AML-193 (cell line): ENCODE measurements at regions not wholly inside any gene's neighbourhood (a gene's known extent, or its start where the extent isn't known, plus 50 kb on each side); places are given as distances from the start of the nearest gene placed in this dataset.

Experiments used
- DNase-seq, 2 experiments: peaks; one replicate each; lab custom pipeline; 2025; lab: John Stamatoyannopoulos, UW

DNA sequence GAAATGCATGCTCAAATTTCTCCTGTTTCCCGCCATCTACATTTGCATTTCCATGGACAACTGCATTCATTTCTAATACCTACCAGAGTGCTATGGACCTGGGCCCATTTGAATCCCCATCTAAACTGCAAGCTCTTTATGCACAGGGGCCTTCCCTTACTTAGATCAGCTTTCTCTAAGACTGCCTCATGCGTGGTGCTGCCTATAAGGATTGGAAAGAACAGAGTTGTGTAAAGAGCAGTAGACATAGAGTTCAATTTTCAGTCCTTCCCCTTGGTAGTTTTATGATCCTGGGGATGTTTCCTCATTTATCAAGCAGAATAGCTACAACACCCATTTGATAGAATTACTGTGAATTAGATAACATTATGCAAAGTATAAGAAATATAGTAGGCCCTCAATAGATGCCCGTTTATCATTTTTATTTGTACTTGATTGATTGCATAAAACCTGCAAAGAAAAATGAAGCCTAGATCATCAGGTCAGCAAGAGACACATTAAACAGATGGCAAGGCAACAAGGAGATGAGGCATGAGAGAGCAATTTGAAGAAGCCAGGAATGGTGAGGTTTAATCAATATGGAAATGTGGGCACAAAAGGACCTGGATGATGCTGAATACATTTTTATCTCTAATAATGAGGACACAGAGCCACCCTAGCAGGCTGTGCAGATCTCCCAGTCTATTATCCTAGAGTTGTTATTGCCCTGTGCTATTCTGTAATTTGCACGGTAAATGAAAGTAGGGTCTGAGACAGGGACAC, 359.7 kb downstream of the FAM181B start:
- DNase-seq: no peak

- DNase-seq: no peak
Measured at GRCh38 chr11:82365351-82365750, 368.3 kb downstream of the FAM181B start.

DNA sequence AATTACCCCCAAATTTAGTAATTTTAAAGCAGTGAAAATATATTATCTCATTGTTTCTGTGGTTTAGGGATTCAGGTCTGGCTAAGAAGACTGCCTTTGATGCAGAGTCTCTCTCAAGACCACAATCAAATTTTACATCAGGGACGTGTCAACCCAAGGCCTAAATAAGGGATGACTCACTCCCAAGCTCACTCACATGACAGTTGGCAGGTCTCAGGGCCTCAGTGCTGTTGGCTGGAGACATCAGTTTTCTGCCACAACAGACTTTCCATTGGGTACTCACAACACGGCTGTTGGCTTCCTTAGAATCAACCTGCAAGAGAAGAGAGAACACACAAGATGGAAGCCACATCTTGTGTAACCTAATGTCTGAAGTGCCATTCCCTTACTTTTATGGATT, 377.3 kb downstream of the FAM181B start:
- DNase-seq: no peak

- DNase-seq: no peak
Measured at GRCh38 chr11:82355313-82355823, 378.3 kb downstream of the FAM181B start.

DNA sequence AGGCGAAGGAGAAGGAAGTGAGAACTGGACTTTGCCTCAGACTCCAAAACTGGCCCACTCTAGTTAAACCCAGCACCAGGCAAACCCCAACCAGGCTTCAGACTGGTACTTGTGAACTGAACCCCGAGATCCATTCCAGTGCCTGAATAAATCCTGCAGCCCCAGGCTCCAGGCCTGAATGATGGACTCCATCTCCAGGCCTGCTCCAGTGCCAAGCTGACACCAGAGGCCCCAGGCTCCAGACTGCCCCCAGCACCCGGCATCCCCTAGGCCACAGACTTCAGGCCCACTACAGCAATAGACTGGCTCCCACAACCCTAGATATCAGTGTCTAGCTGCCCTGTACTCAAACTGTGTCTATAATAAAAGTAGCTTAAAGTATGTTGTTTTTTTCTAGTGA, 406.8 kb downstream of the FAM181B start:
- no peak for DNase-seq

- DNase-seq: no peak
Measured at GRCh38 chr11:82321206-82321605, 412.5 kb downstream of the FAM181B start.

DNA sequence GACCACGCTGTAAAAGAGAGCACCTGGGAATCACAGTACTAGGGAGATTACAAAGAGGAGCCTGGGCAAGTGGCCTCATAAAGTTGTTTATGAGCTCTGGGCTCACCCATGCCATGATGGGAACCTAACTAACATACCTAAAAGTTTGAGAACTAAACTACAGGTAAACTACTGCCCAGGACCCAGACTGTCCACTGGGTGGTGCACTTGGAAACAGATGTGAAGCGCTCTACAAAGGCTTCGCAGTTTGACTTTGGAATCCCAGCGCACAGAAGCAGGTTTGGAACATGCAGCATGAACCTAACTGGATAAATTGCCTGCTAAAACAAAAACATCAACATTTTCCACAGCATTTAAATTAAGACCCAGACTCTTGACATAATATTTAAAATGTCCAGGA, 418.6 kb downstream of the FAM181B start:
- DNase-seq: peak in 1 of 2 experiments; percentile 4

DNA sequence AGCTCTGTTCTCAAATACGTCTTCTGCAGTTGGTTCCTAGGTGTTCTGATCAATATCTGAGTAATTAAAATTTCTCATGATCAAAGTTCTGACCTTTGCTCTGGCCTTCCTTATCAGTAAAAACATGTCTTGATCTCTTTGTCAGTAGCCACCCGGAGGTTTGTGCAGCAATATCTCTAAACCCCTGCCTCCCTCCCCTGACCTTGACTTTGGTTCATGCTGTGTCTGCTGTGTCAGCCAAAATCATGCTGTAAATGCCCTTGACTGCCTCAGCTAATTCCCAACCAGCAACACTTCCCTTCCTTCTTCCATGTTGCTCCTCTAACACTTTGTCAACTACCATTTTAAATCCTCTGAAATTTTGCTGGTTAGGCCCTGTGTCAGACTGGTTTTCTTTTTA, 424.7 kb downstream of the FAM181B start:
- DNase-seq: no peak

DNA sequence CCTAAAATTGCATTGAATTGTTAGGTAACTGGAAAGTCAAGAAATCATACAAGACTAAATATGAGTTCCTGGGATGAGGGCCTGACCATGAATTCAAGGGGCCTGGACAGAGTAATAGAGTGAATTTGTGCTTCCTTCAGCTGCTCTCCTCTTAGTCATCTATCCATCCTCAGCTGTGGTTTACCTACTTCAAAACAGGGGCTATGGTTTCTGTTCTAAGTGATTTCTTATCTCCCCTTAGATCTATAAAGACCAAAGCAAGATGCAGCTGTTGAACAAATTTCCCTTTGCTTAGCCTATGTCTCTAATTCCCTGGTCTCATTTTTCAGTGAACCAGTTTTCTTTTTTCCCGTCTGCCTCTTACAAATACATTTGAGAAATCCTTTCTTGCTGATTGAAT, 428.5 kb downstream of the FAM181B start:
- no peak for DNase-seq

GRCh38 chr11:82303671-82304070, 430.0 kb downstream of the FAM181B start:
- no peak for DNase-seq

DNA sequence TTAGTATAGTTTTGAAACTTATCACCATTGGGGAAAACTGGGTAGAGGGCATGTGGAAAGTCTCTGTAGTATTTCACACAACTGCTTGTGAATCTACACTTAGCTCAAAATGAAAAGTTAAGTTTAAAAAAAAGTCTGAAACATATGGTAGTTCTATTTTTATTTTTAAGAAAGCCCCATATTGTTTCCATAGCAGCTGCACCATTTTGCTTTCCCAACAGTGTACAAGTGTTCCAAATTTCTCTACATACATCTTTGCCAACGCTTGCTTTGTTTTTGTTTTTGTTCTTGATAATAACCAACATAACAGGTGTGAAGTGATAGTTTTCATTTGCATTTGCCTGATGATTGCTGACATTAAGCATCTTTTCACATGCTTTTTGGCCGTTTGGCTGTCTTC, 445.2 kb downstream of the FAM181B start:
- DNase-seq: no peak

DNA sequence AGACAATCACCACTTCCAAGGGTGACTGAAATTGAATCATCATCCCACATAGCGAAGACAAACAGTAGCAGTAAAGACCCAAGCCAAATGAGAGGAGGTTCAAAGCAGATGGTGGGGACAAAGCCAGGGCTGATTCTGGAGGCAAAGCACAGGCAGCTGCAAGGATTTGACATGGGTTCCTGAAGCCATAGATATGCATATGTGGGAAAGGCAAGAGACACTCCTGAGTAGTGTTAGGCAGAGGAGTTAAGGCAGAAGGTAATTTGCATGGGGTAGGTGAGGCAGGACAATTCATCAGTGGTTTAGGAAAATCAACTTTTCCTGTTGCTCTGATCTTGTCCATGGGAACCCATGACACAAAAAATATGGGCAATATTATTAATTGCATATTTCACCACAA, 462.8 kb downstream of the FAM181B start:
- DNase-seq: no peak

GRCh38 chr11:82268627-82269026, 465.0 kb downstream of the FAM181B start:
- no peak for DNase-seq

GRCh38 chr11:82267186-82267585, 466.5 kb downstream of the FAM181B start:
- DNase-seq: no peak

- no peak for DNase-seq
Measured at GRCh38 chr11:82261367-82261766, 472.3 kb downstream of the FAM181B start.

GRCh38 chr11:82250047-82250446, 483.6 kb downstream of the FAM181B start:
- DNase-seq: no peak

DNA sequence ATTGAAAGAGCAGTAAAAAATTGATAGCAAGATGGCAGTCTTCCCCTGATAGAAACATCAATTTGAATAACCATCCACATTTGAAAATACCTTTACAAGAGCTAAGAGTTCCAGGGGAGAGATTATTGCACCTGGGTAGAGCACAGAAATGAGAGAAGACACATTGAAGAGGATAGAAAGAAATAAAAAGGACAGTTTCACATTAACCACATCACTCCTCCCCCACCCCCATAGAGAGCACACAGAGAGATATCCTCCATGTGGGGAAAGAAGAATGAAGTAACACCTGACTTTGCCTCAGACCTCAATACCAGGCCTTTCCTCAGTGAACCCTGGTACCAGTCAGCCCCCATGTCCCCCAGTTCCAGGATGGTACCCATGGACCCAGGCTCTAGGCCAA, 486.7 kb downstream of the FAM181B start:
- no peak for DNase-seq

DNA sequence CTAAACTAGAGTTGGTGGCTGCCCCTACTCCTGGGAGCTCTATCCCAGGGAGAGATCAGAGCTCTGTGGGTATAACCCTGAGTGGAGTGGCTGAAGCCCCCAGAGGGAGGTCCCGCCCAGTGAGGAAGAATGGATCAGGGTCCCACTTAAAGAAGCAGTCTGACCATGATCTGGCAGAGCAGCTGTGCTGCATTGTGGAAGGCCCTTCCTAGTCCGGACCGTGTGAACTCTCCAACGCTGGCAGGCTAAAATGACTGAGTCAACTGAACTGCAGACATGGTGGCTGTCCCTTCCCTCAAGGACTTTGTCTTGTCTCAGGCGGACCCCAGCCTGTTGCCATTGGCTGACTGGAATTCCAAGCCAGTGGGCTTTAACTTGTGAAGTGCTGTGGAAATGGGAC, 494.2 kb downstream of the FAM181B start:
- no peak for DNase-seq

DNA sequence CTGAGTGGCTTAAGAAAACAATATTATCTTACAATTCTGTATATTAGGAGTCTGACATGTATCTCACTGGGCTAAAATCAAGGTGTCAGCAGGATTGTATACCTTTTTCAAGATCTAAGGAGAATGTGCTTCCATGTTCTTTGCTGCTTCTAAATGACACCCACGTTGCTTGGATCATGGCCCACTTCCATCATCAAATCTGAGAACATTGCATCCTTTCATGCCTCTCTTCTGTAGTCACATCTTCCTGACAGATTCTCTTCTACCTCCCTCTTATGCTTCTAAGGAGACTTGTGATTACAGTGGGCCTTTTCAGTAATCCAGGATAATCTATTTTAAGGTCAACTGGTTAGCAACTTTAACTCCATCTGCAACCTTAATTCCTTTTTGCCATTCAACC, 499.4 kb downstream of the FAM181B start:
- DNase-seq: no peak

GRCh38 chr11:82233201-82233600, 500.5 kb downstream of the FAM181B start:
- DNase-seq: no peak

- peak; percentile 14 to 19 for DNase-seq
Measured at GRCh38 chr11:82229341-82229740, 504.3 kb downstream of the FAM181B start.

DNA sequence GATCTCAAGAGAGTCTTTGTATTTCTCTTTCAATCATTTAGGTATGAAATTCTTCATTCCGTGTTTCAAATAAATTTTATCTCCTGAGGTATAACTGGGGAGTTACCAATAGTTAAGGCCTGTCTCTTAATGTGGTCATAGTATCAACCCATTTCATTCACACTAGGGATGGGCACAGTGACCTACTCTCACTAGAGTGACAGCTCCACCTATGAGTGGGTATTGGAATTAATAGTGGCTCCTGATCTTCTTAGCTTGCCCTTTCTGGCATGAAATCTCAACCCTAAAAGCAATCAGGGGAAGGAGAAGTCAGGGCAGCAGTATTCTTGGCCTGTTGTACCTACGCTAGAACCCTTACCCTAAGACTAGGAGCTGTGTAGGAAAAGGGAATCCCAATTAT, 507.7 kb downstream of the FAM181B start:
- no peak for DNase-seq

DNA sequence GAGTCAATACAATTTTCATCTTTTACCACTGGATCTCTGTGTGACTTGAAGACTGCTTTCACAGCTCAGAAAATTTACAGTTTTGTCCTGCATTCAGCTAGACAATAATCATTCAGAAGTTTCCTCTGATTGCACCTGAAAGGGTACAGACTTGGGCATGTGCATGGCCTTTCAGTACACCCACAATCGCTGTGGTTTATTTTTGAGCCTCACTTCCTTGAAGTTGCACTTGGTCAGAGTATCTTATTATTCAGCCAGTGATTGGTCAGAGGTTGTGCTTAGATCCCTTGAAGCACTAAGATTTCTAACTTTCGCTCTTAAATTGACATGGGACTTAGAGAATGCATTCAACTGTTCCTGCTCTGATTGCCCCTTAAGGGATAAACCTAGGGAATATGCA, 508.2 kb downstream of the FAM181B start:
- DNase-seq: no peak

- DNase-seq: no peak
Measured at GRCh38 chr11:82216927-82217570, 516.6 kb downstream of the FAM181B start.
